Right atrium auricular region (tissue), 2 donors: ENCODE measurements at regions not wholly inside any gene's neighbourhood (a gene's known extent, or its start where the extent isn't known, plus 50 kb on each side); places are given as distances from the start of the nearest gene placed in this dataset.

ENCODE experiments used
- DNase-seq: peaks from one replicate; pipeline ENCODE4 v3.0.0-alpha.2; 2019; ENCODE audit warnings: low spot score
- H3K27ac ChIP-seq, 2 donors: fragments of 200-600 bp; sonication (generic); 1 replicate in 1 of 2; 2 replicates in 1 of 2; pipeline ENCODE4 v1.5.1; 2016 to 2019
- H3K27me3 ChIP-seq, 2 donors: fragments of 200-600 bp; sonication (generic); one replicate each; pipeline versions ENCODE4 v1.5.1 to v1.6.0; 2017 to 2019
- H3K36me3 ChIP-seq: fragments of 200-600 bp; sonication (generic); one replicate; pipeline ENCODE4 v1.5.1; 2016
- H3K4me1 ChIP-seq, 2 donors: fragments of 200-600 bp; sonication (generic); one replicate each; pipeline versions ENCODE4 v1.5.1 to v1.6.0; 2017 to 2019
- H3K4me3 ChIP-seq, 2 donors: fragments of 200-600 bp; sonication (generic); 1 replicate in 1 of 2; 2 replicates in 1 of 2; pipeline ENCODE4 v1.5.1; 2017 to 2019; ENCODE audit warnings: mild to moderate bottlenecking in 1 of 2, moderate library complexity in 1 of 2
- H3K9me3 ChIP-seq, 2 donors: fragments of 200-600 bp; sonication (generic); one replicate each; pipeline ENCODE4 v1.5.1; 2019
- TF ChIP-seq, protein P1 (sequence below), 2 donors: fragments of 200-600 bp; sonication (generic); IDR thresholded peaks; one replicate each; pipeline ENCODE4 v1.5.1; 2019; ENCODE audit warnings: antibody characterized with exemption in 2 of 2

DNA sequence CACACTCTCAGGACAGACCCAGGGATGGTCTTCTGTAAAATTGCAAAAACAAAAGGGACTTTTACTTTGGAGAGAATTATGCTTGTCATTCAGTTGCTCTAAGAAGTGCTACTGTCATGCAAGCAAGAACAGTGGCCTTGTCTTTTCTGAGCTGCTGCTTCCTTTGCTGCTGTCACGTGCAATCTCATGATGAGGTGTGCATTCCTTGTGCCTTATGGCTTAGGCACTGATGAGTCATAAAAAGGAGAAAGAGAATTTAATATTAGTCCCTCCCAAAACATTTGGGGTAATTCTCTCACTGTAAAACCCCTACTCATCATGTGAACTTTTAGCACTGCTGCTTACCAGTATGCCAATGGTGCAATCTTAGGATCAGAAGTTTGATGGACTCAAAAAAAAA is 2051.3 kb downstream of the TP53TG3F start:
- no peaks in the 10 kb centered on the region for H3K27me3 ChIP-seq
- no peaks in the 10 kb centered on the region for H3K4me1 ChIP-seq
- no peak overlapping the region for H3K27ac ChIP-seq
- TF ChIP-seq, protein P1, sequence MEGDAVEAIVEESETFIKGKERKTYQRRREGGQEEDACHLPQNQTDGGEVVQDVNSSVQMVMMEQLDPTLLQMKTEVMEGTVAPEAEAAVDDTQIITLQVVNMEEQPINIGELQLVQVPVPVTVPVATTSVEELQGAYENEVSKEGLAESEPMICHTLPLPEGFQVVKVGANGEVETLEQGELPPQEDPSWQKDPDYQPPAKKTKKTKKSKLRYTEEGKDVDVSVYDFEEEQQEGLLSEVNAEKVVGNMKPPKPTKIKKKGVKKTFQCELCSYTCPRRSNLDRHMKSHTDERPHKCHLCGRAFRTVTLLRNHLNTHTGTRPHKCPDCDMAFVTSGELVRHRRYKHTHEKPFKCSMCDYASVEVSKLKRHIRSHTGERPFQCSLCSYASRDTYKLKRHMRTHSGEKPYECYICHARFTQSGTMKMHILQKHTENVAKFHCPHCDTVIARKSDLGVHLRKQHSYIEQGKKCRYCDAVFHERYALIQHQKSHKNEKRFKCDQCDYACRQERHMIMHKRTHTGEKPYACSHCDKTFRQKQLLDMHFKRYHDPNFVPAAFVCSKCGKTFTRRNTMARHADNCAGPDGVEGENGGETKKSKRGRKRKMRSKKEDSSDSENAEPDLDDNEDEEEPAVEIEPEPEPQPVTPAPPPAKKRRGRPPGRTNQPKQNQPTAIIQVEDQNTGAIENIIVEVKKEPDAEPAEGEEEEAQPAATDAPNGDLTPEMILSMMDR (IDR thresholded peaks at IDR 0.05), result no peak
- H3K4me3 ChIP-seq, result no peak overlapping the region
- no peaks in the 10 kb centered on the region for H3K36me3 ChIP-seq
- DNase-seq, result no peak
- no peaks in the 10 kb centered on the region for H3K9me3 ChIP-seq

DNA sequence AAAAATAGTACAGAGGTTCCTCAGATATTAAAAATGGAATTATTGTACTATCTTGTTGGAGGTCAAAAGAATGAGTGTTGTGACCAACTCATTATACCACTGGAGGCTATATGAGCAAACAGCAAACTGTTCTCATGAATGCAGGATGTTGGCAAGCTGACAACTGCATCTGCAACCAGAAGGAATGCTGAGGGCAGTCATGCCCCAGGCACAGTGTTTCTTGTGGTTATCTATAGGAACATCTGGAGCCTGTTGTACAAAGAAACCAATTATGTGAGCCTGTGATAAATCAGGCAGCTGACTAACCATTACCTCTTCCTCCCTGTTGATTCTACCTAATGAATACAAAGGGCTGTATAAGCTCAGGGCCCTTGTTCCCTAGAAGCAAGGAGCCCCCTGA is 2057.1 kb downstream of the TP53TG3F start:
- H3K27ac ChIP-seq, result no peak overlapping the region

GRCh38 chr16:35516971-35517370 is 2057.6 kb downstream of the TP53TG3F start:
- Histone ChIP-seq H3K36me3 (no peaks in the 10 kb centered on the region), H3K27ac (no peak overlapping the region), H3K9me3 (peaks cover 0 to 9% of the 10 kb centered on the region in 2 donors), H3K4me3 (no peak overlapping the region), H3K4me1 (no peaks in the 10 kb centered on the region), H3K27me3 (no peaks in the 10 kb centered on the region)
- TF ChIP-seq, protein P1 (IDR thresholded peaks at IDR 0.05), result no peak
- DNase-seq, result no peak

More for the DNA sequence above, 2057.1 kb downstream of the TP53TG3F start:
- Histone ChIP-seq H3K4me3 (no peak overlapping the region), H3K27me3 (no peaks in the 10 kb centered on the region), H3K4me1 (no peaks in the 10 kb centered on the region), H3K9me3 (peaks cover 0 to 9% of the 10 kb centered on the region in 2 donors), H3K36me3 (no peaks in the 10 kb centered on the region)
- TF ChIP-seq, protein P1 (IDR thresholded peaks at IDR 0.05), result no peak
- DNase-seq, result no peak

DNA sequence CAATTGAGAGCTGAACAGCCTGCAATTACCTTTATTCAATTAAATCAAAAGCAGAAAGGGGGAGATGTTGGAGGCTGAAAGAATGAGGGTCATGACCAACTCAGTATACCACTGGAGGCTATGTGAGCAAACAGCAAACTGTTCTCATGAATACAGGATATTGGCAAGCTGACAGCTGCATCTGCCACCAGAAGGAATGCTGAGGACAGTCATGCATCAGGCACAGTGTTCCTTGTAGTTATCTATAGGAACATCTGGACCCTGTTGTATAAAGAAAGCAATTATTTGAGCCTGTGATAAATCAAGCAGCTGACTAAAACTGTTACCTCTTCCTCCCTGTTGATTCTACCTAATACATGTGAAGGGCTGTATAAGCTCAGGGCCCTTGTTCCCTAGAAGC is 2064.6 kb downstream of the TP53TG3F start:
- H3K4me1 ChIP-seq, result no peaks in the 10 kb centered on the region
- TF ChIP-seq, protein P1 (IDR thresholded peaks at IDR 0.05), result no peak
- H3K9me3 ChIP-seq, result no peaks in the 10 kb centered on the region
- no peak for DNase-seq
- H3K27me3 ChIP-seq, result no peaks in the 10 kb centered on the region
- H3K4me3 ChIP-seq, result no peak overlapping the region
- H3K36me3 ChIP-seq, result no peaks in the 10 kb centered on the region
- H3K27ac ChIP-seq, result no peak overlapping the region

DNA sequence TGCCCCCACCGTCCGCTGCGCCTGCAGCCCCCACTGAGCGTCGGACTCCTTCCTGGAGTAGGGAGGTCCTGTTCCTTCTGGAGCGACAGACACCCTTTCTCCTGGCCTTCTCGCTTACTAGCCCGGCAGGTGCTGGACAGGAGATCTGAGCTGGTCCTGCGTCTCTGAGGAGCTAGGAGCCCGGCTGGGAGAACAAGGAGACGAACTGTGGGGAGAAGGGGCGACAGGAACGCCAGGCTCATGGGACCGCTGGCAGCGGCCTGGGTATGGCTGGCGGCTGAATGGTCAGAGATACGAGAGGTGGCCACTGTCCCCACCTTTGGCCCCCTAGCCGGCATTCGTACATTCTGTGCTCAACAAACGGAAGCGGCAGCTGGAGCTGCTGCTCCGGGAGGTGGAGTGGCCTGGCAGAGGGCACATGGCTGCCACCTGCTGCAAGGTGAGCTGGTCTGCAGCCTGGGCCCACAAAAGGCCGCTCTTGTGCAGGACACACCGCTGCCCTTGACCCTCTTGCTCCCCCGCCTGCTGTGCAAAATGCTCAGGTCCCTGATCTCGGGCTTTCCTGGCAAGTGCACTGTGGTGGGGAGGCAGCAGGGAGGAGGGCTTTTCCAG is 2066.7 kb downstream of the TP53TG3F start:
- TF ChIP-seq, protein P1 (IDR thresholded peaks at IDR 0.05), result no peak
- no peaks in the 10 kb centered on the region for H3K27me3 ChIP-seq

GRCh38 chr16:35532576-35532975 is 2073.2 kb downstream of the TP53TG3F start:
- Histone ChIP-seq H3K4me1 (no peaks in the 10 kb centered on the region), H3K36me3 (no peaks in the 10 kb centered on the region), H3K27ac (no peak overlapping the region), H3K4me3 (no peak overlapping the region), H3K27me3 (no peaks in the 10 kb centered on the region), H3K9me3 (no peaks in the 10 kb centered on the region)
- TF ChIP-seq, protein P1 (IDR thresholded peaks at IDR 0.05), result no peak
- DNase-seq, result no peak

More for the DNA sequence above, 2066.7 kb downstream of the TP53TG3F start:
- H3K4me3 ChIP-seq, result no peak overlapping the region
- H3K36me3 ChIP-seq, result no peaks in the 10 kb centered on the region
- H3K27ac ChIP-seq, result no peak overlapping the region
- no peak for DNase-seq
- H3K9me3 ChIP-seq, result no peaks in the 10 kb centered on the region
- no peaks in the 10 kb centered on the region for H3K4me1 ChIP-seq
